ENCODE measurements at regions not wholly inside any gene's neighbourhood (a gene's known extent, or its start where the extent isn't known, plus 50 kb on each side); places are given as distances from the start of the nearest gene placed in this dataset.

GRCh38 chr2:223467196-223467595 lies 135.0 kb downstream of the SCG2 start:
- H3K18ac ChIP-seq (ENCODE audit: insufficient read length, low read depth, low read length), result no peak overlapping the region
- no peak overlapping the region for H4K91ac ChIP-seq (ENCODE audit: insufficient read length, low read depth, low read length)
- no peaks in the 10 kb centered on the region for H3K9me3 ChIP-seq (ENCODE audit: control insufficient read depth, low read depth, low read length)
- Mint-ChIP-seq H3K27me3 (ENCODE audit: low read depth) (peaks cover 24% of the 10 kb centered on the region), H3K9me3 (peaks cover under 1 to 12% of the 10 kb centered on the region in 2 experiments), H3K4me1 (peaks cover 2 to 3% of the 10 kb centered on the region in 2 experiments), H3K4me3 (no peak overlapping the region), H3K36me3 (ENCODE audit: insufficient read depth in 1 of 3, low read depth in 3 of 3) (peaks cover 0 to 8% (median 0%) of the 10 kb centered on the region in 3 experiments; a peak in 2 of 7 replicates), H3K27ac (no peak overlapping the region)
- no peak overlapping the region for H4K8ac ChIP-seq (replicated peaks; ENCODE audit: insufficient read length, low read depth, low read length)
- no peak overlapping the region for H3K9ac ChIP-seq (ENCODE audit: extremely low read depth, insufficient read length, low read length)
- no peak overlapping the region for H3T11ph ChIP-seq (ENCODE audit: low read length)
- no peak overlapping the region for H2BK120ac ChIP-seq (ENCODE audit: low read depth, low read length, poor library complexity, severe bottlenecking)
- TF ChIP-seq CTCF (conservative IDR thresholded peaks at IDR 0.05), result no peak
- H3K4ac ChIP-seq (ENCODE audit: low read depth, low read length), result no peak overlapping the region
- DNase-seq, result no peak
- no peak overlapping the region for H3K27ac ChIP-seq (ENCODE audit: insufficient read length, low read depth, low read length)
- H4K5ac ChIP-seq (ENCODE audit: insufficient read length, low read depth, low read length), result no peak overlapping the region
- WGBS (ENCODE audit: extremely low coverage, insufficient read length, low lambda C conversion rate), result no CpG with 5 or more reads among the region's 2 CpGs
- no peak overlapping the region for H3K14ac ChIP-seq (ENCODE audit: insufficient read depth, low read length)
- no peak overlapping the region for H2AK5ac ChIP-seq (ENCODE audit: insufficient read length, low read length)
- H3K23me2 ChIP-seq (ENCODE audit: insufficient read length, low read depth, low read length, poor library complexity, severe bottlenecking), result no peaks in the 10 kb centered on the region
- no peaks in the 10 kb centered on the region for H3K79me2 ChIP-seq (ENCODE audit: insufficient read depth, low read length)
- no peak overlapping the region for H3K56ac ChIP-seq (ENCODE audit: insufficient read length, low read depth, low read length)
- H2AFZ ChIP-seq (ENCODE audit: low read length), result no peak overlapping the region
- H3K27me3 ChIP-seq (ENCODE audit: insufficient read depth, low read length), result no peaks in the 10 kb centered on the region
- no peaks in the 10 kb centered on the region for H3K79me1 ChIP-seq (ENCODE audit: insufficient read depth, low read depth, low read length, poor library complexity, severe bottlenecking)
- no peak overlapping the region for H2BK15ac ChIP-seq (ENCODE audit: low read depth, low read length)
- no peak overlapping the region for H2BK12ac ChIP-seq (ENCODE audit: insufficient read length, low read depth, low read length)
- H4K20me1 ChIP-seq (ENCODE audit: control insufficient read depth, insufficient read depth, insufficient read length), result no peaks in the 10 kb centered on the region
- no peak overlapping the region for H2BK5ac ChIP-seq (ENCODE audit: insufficient read length, low read length)
- no peak overlapping the region for H3K4me2 ChIP-seq (ENCODE audit: insufficient read depth, insufficient read length, low read length)
- H3K23ac ChIP-seq (ENCODE audit: insufficient read length, low read depth, low read length), result no peak overlapping the region
- H3K4me1 ChIP-seq (ENCODE audit: insufficient read depth, low read length), result no peaks in the 10 kb centered on the region
- H2BK20ac ChIP-seq (ENCODE audit: low read depth, low read length, poor library complexity, severe bottlenecking), result no peak overlapping the region

Measured in H9 (cell line).